Endothelial cell of umbilical vein (primary cell): ENCODE measurements at regions not wholly inside any gene's neighbourhood (a gene's known extent, or its start where the extent isn't known, plus 50 kb on each side); places are given as distances from the start of the nearest gene placed in this dataset.

Experiments
- BruUV-seq: library from RNA; stranded (reverse); fragments of 400-500 nt; replicated peaks from 2 replicates; lab custom pipeline; 2021; lab: Mats Ljungman, UMichigan
- CTCF ChIA-PET: fragments of 300-600, 350-600 bp; sonication (Branson Sonifier 250); formaldehyde crosslinking; loops from one replicate; lab custom pipeline; 2021; ENCODE audit warnings: antibody characterized with exemption, inconsistent platforms; lab: Charles Lee
- POLR2A ChIA-PET: fragments of 300-600, 350-600 bp; sonication (Branson Sonifier 250); formaldehyde crosslinking; loops from one replicate; lab custom pipeline; 2021; ENCODE audit warnings: antibody characterized with exemption, inconsistent platforms; lab: Charles Lee
- DNase-seq: peaks from one replicate; pipeline ENCODE4 v3.0.0-alpha.2; 2011; ENCODE audit warnings: low read depth, low spot score
- FAIRE-seq: peaks from 2 replicates; lab custom pipeline; 2011; peaks lifted over from hg19 to GRCh38; lab: Jason Lieb, UNC
- H2AFZ ChIP-seq: 2 replicates; pipeline ENCODE4 v1.6.0; 2012; ENCODE audit warnings: low read depth, low read length, control low read depth, inconsistent platforms
- H3K27ac ChIP-seq: 2 replicates; pipeline ENCODE4 v1.5.1; 2011; ENCODE audit warnings: low read depth, mild to moderate bottlenecking, control low read depth, low read length, moderate library complexity; ENCODE audit not compliant: insufficient read depth
- H3K27me3 ChIP-seq, 2 experiments: 2 replicates each; pipeline versions ENCODE4 v1.6.0 to v1.6.1; 2011; ENCODE audit warnings: low read length in 2 of 2, mixed read lengths in 1 of 2; ENCODE audit not compliant: control insufficient read depth in 2 of 2, insufficient read depth in 2 of 2
- H3K36me3 ChIP-seq, 2 experiments: 2 replicates in 1 of 2; 3 replicates in 1 of 2; pipeline ENCODE4 v1.5.1; 2011; ENCODE audit warnings: low read length in 2 of 2, mild to moderate bottlenecking in 1 of 2, moderate library complexity in 1 of 2; ENCODE audit not compliant: control insufficient read depth in 2 of 2, insufficient read depth in 2 of 2; ENCODE audit errors: extremely low read depth in 1 of 2
- H3K4me1 ChIP-seq: 3 replicates; pipeline ENCODE4 v1.5.1; 2011; ENCODE audit warnings: mild to moderate bottlenecking, low read length; ENCODE audit not compliant: control insufficient read depth, insufficient read depth; ENCODE audit errors: extremely low read depth
- H3K4me2 ChIP-seq: 2 replicates; pipeline ENCODE4 v1.6.1; 2011; ENCODE audit warnings: low read length, control low read depth, mixed read lengths; ENCODE audit not compliant: insufficient read depth
- H3K4me3 ChIP-seq, 3 experiments: fragments of 200-600 bp in 1 of 3; sonication (generic), shearing (Covaris generic) in 1 of 3; replicated peaks in 1 of 3; 2 replicates each; pipeline ENCODE4 v1.5.1; 2011 to 2016; ENCODE audit warnings: control low read depth in 3 of 3, low read length in 3 of 3, mild to moderate bottlenecking in 2 of 3, inconsistent platforms in 1 of 3, low read depth in 1 of 3, moderate library complexity in 1 of 3; ENCODE audit not compliant: insufficient read depth in 1 of 3
- H3K79me2 ChIP-seq: 2 replicates; pipeline ENCODE4 v1.6.0; 2012; ENCODE audit warnings: low read length, inconsistent platforms; ENCODE audit not compliant: control insufficient read depth, insufficient read depth
- H3K9ac ChIP-seq: replicated peaks from 2 replicates; pipeline ENCODE3; 2011; ENCODE audit warnings: low read length, control low read depth; ENCODE audit not compliant: insufficient read depth; ENCODE audit errors: extremely low read depth
- H3K9me1 ChIP-seq: replicated peaks from 3 replicates; pipeline ENCODE4 v1.6.0; 2011; ENCODE audit warnings: mild to moderate bottlenecking, low read length; ENCODE audit not compliant: control insufficient read depth, insufficient read depth; ENCODE audit errors: extremely low read depth
- H3K9me3 ChIP-seq: replicated peaks from 2 replicates; pipeline ENCODE4 v1.5.1; 2012; ENCODE audit warnings: low read length, inconsistent platforms; ENCODE audit not compliant: control insufficient read depth, insufficient read depth
- H4K20me1 ChIP-seq: replicated peaks from 2 replicates; pipeline ENCODE3; 2011; ENCODE audit warnings: mild to moderate bottlenecking, low read length; ENCODE audit not compliant: control insufficient read depth, insufficient read depth; ENCODE audit errors: extremely low read depth
- CTCF ChIP-seq, 2 donors: IDR thresholded peaks; 1 replicate in 1 of 2; 2 replicates in 1 of 2; pipeline ENCODE4 v1.5.1; 2011; ENCODE audit warnings: low read length in 2 of 2, mild to moderate bottlenecking in 2 of 2, moderate library complexity in 2 of 2, control low read depth in 1 of 2, inconsistent platforms in 1 of 2, low read depth in 1 of 2; ENCODE audit not compliant: insufficient read depth in 1 of 2; ENCODE audit errors: extremely low read depth in 1 of 2
- EZH2 ChIP-seq: IDR thresholded peaks from 2 replicates; pipeline ENCODE4 v1.6.1; 2012; ENCODE audit warnings: borderline replicate concordance, low read depth, mild to moderate bottlenecking, moderate library complexity, low read length, inconsistent platforms; ENCODE audit not compliant: severe bottlenecking
- FOS ChIP-seq: IDR thresholded peaks from 2 replicates; pipeline ENCODE4 v1.6.1; 2011; ENCODE audit warnings: mild to moderate bottlenecking, low read length, moderate library complexity, borderline replicate concordance; ENCODE audit not compliant: insufficient read depth
- GATA2 ChIP-seq: IDR thresholded peaks from 2 replicates; pipeline ENCODE4 v1.7.0; 2011; ENCODE audit warnings: low read depth, mild to moderate bottlenecking, moderate library complexity, mixed read lengths, low read length; ENCODE audit not compliant: insufficient read length, insufficient read depth
- JUN ChIP-seq: IDR thresholded peaks from 2 replicates; pipeline ENCODE4 v1.6.1; 2011; ENCODE audit warnings: borderline replicate concordance, low read depth; ENCODE audit not compliant: insufficient read length, insufficient read depth
- MAX ChIP-seq: IDR thresholded peaks from 2 replicates; pipeline ENCODE4 v1.6.1; 2011; ENCODE audit not compliant: insufficient read depth, insufficient read length
- MYC ChIP-seq: IDR thresholded peaks from one replicate; pipeline ENCODE4 v1.6.1; 2011; ENCODE audit warnings: mild to moderate bottlenecking, low read depth, low read length
- POLR2A ChIP-seq: IDR thresholded peaks from 2 replicates; pipeline ENCODE4 v1.6.1; 2012; ENCODE audit warnings: low read depth, mild to moderate bottlenecking, control low read depth, low read length
- POLR2AphosphoS5 ChIP-seq: IDR thresholded peaks from 2 replicates; pipeline ENCODE4 v1.6.1; 2012; ENCODE audit warnings: low read depth, mild to moderate bottlenecking, control low read depth, low read length, moderate library complexity; ENCODE audit not compliant: insufficient read depth
- dilution Hi-C: fragments of 300-500 bp; cut with MboI; formaldehyde crosslinking; loops from one replicate; pipeline ENCODE4 v1.15.0; 2019; ENCODE audit warnings: low sequenced_read_pairs; ENCODE audit not compliant: extremely low pct_ligation_motif_present
- intact Hi-C: fragments of 100-400 bp; cut with micrococcal nuclease; formaldehyde crosslinking; loops from one replicate; pipeline ENCODE4 v1.10.0; 2022

DNA sequence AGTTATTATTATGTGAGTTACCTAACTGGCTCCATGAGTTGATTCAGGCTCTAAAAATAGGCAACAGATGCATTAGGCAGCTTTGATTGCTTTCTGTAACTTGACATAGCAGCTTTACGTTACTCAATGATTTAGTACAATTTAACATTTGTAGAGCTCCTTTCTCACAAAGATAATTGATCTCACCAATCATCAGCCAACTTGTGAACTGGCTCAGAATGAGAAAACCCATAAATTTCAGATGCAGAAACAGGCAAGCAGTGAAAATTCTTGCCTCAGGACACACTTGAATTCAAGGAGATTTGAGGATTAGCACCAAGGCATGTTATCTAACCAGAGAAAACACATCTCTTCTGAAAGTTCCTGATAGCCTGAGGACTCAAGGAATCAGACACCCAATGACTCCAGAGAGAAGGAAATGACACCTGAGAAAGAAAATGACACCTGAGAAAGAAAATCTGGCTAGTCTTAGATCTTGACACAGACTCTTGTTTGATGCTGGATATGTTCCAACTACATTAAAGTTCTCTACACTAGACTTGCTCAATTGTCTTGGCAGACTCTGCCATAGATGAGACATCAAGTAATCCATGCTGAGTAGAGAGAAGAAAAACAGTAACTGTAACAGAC, 315.1 kb upstream of the CBLB start:
- FAIRE-seq, result no peak

More for the DNA sequence above, 315.1 kb upstream of the CBLB start:
- Histone ChIP-seq H3K27ac (no peak overlapping the region), H3K9ac (no peak overlapping the region), H3K9me1 (no peaks in the 10 kb centered on the region), H3K4me2 (no peak overlapping the region), H3K9me3 (no peaks in the 10 kb centered on the region), H3K4me1 (no peaks in the 10 kb centered on the region), H3K36me3 (no peaks in the 10 kb centered on the region), H4K20me1 (no peaks in the 10 kb centered on the region), H3K4me3 (no peak overlapping the region), H3K79me2 (no peaks in the 10 kb centered on the region), H2AFZ (no peak overlapping the region), H3K27me3 (no peaks in the 10 kb centered on the region)
- no peak for TF ChIP-seq MAX
- no peak for TF ChIP-seq POLR2A
- no peak for TF ChIP-seq GATA2
- no peak for TF ChIP-seq EZH2
- TF ChIP-seq MYC, result no peak
- TF ChIP-seq POLR2AphosphoS5, result no peak
- no peak for TF ChIP-seq FOS
- no peak for TF ChIP-seq CTCF (IDR thresholded peaks at IDR 0.05; ENCODE audit: extremely low read depth in 1 of 2, insufficient read depth in 1 of 2, low read depth in 1 of 2, low read length in 2 of 2)
- TF ChIP-seq JUN, result no peak
- BruUV-seq, result no TSS peak
- no peak for DNase-seq
- dilution Hi-C loops, result no loop called here
- POLR2A ChIA-PET, result no interaction called here
- CTCF ChIA-PET, result interaction anchor here (1.0 kb wide), 1 partner anchor 31 kb away, joined by 3 read pairs; no protein-coding TSS in a partner anchor
- intact Hi-C loops, result no loop called here
